HG03045 (cell line): ENCODE measurements at regions not wholly inside any gene's neighbourhood (a gene's known extent, or its start where the extent isn't known, plus 50 kb on each side); places are given as distances from the start of the nearest gene placed in this dataset.

ENCODE experiments used
- ATAC-seq: cut with Tn5 transposase; IDR thresholded peaks from one replicate; pipeline ENCODE4 v1.9.1; 2021; ENCODE audit warnings: mild to moderate bottlenecking, moderate library complexity; ENCODE audit not compliant: unreplicated experiment

DNA sequence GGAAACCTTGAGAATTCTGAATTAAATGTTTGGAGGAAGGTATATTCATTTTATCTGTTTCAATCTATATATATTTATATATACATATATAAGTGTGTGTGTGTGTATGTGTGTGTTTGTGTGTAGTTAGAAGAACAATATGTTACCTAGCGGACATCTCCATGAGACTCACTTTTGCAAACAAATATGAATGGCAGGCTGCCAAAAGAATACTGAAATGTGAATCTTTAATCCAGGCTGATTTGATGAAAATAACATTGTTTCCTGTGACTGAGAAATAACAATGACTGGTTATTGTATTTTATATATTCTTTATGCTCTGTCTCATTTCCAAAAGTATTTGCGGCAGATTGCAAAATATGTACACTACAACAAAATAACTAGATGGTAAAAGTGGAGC, 255.5 kb upstream of the TGFBR2 start:
- ATAC-seq, result no peak

DNA sequence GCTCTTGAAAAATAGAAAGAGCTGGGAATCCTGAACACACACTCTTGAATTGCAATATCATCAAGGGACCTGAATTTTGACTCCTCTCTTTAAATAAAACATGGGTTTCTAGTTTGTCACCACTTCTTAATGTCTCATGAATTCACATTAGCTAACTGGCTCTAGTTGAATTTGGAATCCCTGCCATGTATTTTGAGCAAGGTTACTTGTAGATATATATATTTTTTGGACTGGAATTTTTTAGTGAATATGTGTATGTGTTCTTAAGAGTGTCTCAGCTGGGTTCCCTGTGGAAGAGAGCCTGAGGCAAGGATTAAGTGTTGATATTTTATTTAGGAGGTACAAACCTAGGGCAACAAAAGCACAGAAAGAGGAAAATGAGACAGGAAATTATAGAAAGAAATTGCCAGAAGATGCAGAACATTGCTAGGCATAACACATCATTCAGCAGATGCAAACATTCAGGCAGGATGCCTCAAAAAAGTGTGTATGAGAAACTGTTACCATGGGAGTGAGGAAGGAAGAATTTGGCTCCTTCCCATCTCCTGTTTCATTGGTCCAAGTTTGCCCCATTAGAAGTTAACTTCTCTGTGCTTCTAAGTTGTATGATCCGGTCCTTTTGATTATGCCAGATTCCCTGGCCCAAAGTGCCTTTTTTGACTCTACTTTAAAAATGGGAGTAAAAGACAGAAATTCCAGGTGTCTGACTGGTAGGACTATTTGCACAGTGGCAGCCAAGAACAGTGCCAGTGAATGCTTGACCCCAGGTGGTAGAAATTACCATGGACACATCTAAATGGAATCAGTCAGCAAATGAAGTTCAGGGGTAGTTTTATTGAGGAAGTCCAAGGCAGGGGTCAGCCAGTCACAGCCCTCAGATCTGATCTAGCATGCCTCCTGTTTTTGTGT, 253.7 kb upstream of the TGFBR2 start:
- no peak for ATAC-seq

DNA sequence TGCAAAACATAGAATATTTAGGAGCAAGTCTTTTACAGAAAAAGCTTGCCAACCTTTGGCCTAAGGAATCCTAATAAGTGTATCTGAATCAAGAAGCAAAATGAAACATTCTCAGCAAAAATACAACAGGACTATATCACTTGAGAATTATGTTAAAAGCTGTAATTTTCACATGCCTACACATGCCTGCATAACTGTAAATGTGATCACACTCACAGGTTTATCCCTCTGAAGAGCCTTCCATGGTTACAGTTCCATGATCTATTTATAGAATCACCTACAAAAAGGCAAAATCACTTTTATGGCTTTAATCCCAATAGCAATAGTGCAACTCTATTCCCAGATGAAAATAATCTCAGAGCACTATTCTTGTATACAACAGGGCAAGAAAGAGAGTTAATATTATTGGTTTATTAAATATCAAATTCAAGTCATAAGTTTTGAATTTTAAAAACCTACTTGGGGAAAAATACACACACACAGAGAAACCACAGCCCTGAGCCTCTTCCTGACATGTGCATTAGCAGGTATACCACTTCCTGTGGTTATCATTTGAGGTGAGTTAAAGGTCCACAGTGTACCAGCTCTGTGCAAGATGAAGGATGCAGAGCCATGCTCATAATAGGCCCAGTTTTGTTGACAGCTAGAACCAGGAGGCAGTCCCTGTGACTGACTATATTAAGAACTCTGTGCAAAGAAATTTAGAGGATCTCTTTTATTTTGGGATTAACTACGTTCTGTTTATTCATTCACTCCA, 252.5 kb upstream of the TGFBR2 start:
- ATAC-seq, result no peak

DNA sequence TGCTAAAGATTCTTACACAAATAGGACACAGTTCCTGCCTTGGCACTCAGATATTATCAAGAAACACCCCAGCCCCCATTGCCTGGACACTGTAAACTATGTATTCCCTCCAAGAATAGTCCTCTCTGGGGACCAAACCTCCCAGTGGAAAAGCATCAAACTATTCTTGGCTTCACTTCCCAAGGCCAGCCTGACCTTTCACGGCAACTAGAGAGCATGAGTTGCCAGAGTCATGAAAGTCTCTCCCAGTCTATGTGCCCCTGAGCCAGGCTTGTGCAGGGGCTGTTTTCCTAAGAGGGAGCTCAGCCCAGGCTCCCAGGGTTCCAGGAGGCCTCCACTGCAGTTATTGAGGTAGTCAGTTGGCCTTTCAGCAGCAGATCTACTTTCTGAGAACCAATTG, 251.9 kb upstream of the TGFBR2 start:
- no peak for ATAC-seq

DNA sequence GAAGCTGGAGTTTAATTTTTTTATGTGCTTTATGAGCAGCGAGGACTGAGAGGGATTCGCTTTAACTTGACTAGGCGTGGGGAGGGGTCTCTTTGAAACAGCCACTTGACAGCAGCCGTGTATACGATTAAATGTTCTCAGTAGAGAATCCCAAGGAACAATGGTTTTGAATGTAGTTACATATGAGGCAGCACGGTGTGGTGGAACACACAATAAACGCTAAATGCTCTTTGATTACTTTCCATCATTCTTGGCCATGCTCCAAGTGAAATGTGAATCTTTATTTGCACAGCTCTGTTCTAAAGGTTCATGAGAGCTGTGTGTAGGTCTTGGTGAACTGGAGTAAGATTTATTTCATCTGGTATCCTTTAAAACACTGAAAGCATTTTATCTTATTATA, 251.4 kb upstream of the TGFBR2 start:
- no peak for ATAC-seq

DNA sequence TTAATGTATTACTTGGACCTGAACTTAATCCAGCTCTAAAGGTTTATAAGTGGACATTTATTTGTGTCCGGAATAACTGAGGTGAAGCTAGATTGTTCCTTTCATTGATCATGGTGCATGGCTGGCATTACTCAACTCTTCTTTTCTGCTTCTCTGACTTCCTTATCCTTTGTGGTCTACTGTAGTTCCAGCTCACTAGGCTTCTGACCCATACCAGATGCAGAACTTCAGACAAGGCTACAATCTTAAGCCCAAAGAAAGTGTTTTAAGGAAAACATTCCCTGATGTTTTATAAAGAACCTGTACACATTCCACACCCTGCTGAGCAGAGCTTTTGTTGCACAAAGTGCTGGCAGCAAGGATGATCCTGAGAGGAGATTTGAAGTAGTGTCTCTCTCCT, 250.8 kb upstream of the TGFBR2 start:
- ATAC-seq, result no peak

DNA sequence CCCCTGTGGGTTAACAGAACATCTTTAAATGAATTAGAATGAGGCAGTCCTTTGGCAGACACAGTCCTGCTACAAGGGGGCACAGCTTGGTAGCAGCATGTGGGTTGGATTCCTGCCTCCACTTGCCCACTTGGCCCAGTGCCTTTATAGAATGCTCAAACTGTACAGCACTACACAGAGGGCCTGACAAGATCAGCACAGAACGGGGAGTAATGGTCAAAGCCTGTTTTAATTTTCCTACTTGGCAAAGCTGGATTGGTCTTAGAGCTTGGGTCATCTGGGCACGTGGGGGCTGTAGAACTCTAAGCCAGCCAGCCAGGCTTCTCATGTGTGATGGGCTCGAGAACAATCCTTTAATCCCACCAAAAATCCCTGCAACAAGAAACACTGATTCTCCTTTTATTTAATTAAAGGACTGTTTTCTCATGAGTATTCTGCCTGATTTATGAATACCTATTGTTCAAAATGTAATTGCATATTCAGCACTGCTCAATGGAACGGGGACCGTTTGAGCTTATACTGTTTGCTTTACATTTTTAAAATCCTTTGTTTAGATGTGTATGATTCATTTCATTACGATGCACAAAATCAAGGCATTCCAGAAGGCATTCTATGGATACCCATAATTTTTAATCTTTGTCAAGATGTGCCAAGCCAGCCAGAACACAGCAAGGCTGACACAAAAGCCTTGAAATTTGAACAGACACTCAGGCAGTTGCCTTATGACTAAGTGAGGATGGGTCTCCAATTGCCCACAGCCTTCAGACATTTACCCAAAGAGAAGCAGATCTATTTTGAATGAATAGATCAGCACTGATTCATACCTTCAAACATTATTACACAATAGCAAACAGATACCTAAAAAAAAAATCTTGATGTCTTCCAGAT, 249.3 kb upstream of the TGFBR2 start:
- no peak for ATAC-seq

DNA sequence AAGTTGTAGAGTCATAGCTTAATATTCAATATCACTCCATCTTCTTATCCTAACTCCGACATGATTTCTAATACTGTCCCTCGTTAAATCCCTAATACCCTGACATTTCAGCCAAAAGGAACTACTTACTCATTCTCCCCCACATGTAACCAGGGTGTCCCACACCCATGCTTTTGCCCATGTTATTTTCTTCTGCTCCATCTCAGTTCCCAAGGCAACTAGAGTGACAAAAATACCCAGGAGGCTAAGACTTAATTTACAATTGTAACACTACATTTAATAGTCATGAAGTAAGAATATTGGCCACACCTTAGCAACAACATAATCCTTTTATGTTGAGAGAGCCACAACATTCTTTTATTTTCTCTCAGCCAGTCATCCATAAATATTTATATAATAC, 248.5 kb upstream of the TGFBR2 start:
- no peak for ATAC-seq

DNA sequence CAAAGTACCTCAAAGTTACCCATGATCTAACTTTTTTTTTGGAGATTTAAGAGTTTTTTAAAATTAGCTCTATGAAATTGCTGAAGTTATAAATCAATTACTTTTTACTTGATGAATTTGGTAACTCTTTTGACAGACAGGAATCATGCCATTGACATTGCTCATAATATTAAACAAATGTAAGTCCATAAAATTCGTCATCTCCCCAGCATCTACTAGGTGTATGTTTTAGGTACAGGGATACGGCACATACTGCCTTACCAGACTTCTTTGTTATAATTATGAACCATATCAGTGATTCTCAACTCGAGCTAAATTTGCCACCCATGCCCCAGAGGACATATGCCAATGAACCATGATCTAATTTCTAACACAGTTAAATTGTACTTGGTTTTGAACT, 247.5 kb upstream of the TGFBR2 start:
- ATAC-seq, result no peak

DNA sequence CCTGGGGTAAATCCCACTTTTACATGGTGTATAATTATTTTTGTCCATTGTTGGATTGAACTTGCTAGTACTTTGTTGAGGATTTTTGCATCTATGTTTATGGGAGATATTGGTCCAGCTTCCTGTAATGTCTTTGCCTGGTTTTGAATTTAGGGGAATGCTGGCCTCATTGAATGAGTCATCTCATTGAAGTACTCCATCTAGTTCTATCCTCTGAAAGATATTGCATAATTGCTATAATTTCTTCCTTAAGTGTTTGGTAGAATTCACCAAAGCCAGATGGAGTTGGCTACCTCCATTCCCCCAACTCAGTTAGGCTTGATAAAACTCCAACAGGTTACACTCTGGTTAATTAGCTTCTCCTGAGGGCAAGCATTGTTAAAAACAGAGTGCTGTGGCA, 237.4 kb upstream of the TGFBR2 start:
- ATAC-seq, result no peak

DNA sequence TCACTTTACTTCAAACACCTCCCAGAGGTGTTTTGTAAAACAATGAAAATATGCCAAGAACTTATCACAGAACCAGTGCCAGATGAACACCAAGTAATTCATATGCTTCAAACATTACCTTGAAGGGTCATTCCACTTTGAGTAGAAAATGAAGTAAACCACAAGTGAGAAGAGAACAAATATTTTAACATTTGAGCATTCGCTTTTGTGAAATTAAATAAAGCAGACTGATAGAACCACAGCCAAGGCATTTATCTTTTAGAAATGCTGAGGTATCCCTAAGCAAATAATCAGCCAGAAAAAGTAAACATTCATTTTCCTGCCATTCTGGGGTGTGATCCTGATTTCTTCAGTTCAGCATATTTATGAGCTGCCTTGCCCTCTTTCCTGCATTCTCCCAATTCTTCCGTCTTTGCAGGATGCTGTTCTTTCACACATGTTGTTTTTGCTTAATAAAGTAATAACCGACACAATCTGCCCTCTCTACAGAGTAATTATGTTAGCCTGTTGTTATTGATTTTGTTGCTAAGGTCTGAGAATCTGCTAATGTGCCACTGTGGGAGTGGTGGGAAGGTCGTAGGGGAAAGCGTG, 235.6 kb upstream of the TGFBR2 start:
- no peak for ATAC-seq

DNA sequence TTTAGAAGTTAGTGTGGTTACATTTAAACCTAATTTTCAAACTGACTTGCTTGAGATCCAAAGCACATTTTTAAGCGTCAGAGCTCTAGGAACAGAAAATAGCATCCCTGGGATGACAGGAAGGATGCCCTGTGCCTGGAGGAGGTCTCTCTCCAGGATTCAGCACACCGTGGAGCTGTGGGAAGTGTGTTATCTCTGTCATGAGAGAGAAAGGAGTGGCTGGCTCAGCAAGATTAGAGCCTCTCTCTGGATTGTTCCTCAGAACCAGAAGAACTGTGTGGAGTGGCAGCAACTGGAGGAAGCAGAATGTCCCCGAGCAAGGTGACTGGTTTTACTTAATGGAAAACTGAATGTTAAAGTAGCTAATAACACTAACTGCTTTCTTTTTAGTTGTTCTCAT, 233.6 kb upstream of the TGFBR2 start:
- ATAC-seq, result no peak

DNA sequence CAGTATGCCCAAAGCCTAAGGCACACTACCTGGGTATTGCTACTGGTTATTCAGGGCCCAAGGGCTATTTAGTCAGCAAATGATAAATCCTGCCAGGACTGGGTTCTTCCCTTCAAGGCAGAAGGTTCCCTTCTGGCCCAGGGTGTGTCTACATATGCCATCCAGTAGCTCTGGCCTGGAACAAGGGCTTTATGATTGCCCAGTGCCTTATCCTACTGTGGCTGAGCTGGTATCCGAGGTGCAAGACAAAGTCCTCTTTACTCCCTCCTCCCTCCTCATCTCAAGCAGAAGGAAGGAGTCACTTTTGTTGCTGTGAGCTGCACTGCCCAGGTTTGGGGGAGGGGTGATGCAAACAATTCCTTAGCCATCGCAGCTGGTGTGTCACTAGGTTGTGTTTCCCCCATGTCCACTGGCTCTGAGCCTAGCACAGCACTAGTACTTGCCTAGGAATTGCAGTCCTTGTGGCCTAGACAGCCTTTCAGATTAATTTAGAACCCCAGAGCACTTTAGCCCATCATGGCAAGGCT, 221.8 kb upstream of the TGFBR2 start:
- no peak for ATAC-seq

DNA sequence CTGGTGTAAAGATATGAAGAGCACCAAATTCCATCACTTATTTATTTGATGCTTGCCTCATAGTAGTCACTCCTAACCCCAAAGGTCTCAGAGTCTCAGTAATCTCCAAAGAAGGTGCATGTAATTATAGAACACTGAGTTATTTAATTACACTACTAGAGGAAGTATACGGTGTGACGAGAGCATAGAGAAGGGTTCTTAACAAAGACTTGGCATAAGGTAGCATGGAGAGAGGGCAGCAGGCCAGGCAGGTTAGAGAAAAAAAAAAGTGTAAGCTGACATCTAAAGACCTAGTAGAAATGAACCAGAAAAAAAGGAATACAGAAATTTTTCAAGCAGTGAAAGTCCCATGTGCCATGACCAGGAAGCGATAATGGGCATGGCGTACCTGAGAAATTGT, 213.3 kb upstream of the TGFBR2 start:
- no peak for ATAC-seq

DNA sequence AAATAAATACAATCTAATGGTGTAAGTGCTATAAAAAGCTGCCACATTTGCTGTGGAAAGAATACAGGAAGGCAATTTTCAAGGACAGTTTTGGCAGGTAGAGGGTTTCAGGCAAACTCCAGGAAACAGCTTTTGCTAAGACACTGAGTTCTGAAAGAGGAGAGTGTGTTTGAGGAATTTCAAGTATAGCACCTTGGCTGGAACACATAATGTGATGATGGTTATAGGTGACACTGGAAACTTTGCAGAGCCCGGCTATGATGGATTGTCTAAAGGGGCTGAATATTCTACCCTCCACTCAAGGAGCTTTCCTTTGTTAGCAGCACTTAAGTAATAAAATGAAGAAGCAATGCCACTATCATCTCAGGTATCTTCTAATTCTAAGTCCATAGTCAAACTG, 209.4 kb upstream of the TGFBR2 start:
- no peak for ATAC-seq

DNA sequence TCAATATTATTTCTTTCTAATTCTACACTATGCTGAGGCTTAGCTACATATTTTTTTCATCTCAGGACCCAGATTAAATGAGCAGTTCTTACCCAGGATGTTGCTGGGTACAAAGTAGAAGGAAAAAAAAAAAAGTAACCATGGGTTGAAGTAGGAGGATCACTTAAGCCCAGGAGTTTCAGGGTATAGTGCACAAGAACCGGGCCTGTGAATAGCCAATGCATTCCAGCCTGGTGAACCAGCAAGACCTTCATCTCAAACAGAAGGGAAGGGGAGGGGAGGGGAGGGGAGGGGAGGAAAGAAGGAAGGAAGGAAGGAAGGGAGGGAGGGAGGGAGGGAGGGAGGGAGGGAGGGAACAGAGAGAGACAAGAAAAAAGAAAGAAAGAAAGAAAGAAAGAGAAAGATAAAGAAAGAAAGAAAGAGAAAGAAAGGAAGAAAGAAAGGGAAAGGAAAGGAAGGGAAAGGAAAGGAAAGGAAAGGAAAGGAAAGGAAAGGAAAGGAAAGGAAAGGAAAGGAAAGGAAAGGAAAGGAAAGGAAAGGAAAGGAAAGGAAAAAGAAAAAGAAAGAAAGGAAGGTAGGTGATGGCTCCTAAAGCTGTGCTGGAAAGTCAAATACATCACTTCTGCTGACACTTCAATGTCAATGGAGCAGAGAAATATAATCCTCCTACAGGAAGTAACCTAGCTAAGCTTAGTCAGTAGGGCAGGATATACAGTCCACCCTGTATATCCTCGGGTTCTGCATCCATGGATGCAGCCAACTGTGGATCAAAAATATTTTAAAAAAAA, 206.8 kb upstream of the TGFBR2 start:
- ATAC-seq, result no peak

DNA sequence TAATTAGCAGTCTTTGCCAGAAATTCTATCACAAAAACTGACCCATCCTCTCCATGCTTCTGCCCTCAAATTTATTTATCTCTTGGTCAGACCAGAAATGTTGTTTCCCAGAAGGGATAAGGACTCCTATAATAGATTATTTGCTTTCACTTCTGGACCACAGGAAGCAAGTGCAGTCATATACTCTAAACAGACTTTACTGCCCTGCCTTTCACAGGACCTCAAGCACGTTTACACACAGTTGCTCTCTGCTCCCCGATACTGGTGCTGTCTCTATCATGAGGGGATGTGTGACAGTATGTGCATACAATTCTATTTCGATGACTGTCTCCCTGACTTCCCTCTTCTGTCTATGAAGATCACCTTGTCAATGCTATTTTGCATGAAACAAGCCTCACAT, 205.5 kb upstream of the TGFBR2 start:
- ATAC-seq, result no peak

DNA sequence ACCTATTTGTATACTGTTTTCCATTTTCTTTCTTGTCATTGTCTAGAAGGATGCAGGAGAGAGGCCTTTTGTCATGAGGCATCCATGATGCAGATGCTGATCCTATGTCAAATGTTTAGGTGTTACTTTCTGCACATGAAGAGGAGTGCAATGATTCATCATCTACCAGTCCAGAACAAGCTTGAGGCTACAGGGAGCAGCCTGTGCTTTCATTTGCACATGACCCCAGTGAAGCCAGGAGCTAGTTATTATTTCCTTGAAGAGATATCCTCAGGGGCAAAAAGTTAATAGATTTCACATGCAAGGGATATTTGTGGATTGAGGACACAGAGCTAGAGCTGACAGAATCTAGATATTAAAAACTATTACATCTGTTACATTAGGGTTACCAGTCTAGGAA, 204.4 kb upstream of the TGFBR2 start:
- ATAC-seq, result no peak

DNA sequence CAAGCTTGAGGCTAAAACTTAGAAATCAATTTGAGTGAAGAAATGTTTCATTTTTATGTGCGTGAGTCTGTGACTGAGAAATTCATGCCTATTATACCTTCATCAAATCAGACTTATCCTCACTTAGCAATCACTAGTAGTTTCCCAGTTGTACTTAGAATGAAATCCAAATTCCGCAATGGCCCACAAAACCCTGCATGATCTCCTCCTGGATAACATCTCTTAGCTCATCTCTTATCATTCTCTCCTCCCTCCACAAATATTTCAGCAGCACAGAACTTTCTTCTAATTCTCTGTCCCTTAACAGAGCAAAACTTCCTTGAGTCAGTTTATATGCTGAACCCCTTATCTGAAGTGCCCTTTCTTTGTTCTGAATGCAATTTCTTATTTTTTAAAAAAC, 198.8 kb upstream of the TGFBR2 start:
- ATAC-seq, result no peak

DNA sequence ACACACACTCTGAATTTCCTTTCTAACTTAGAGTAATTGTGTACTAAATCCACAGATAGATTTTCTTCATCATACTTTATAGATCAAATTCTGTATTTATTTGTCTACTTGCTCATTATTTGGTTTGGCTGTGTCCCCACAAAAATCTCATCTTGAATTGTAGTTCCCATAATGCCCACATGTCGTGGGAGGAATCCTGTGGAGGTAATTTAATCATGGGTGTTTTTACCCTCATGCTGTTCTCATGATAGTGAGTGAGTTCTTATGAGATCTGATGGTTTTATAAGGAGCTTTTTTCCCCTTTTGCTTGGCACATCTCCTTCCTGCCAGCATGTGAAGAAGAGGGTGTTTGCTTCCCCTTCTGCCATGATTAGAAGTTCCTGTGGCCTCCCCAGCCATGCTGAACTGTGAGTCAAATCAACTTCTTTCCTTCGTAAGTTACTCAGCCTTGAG, 198.3 kb upstream of the TGFBR2 start:
- no peak for ATAC-seq
